Caco-2 (cell line): ENCODE measurements at regions not wholly inside any gene's neighbourhood (a gene's known extent, or its start where the extent isn't known, plus 50 kb on each side); places are given as distances from the start of the nearest gene placed in this dataset.

ENCODE experiments used
- BruUV-seq: library from RNA; stranded (reverse); fragments of 400-500 nt; replicated peaks from 2 replicates; lab custom pipeline; 2021; lab: Mats Ljungman, UMichigan
- CTCF ChIA-PET: fragments of 300-600 bp; sonication (Branson Sonifier 250); formaldehyde crosslinking; loops from one replicate; lab custom pipeline; 2022; ENCODE audit warnings: antibody characterized with exemption; lab: Charles Lee
- POLR2A ChIA-PET: fragments of 300-600 bp; sonication (Branson Sonifier 250); formaldehyde crosslinking; loops from one replicate; lab custom pipeline; 2022; ENCODE audit warnings: antibody characterized with exemption; lab: Charles Lee
- DNase-seq, 2 experiments: peaks; one replicate each; pipeline versions ENCODE4 v3.0.0 to v3.0.0-alpha.2; 2020 to 2022
- H3K27me3 ChIP-seq: replicated peaks from 2 replicates; pipeline ENCODE4 v1.6.0; 2011; ENCODE audit warnings: low read length; ENCODE audit not compliant: control insufficient read depth, insufficient read depth
- H3K36me3 ChIP-seq: 2 replicates; pipeline ENCODE4 v1.5.1; 2011; ENCODE audit warnings: low read length; ENCODE audit not compliant: control insufficient read depth, insufficient read depth
- H3K4me1 ChIP-seq: fragments of 250-450 bp; sonication (Bioruptor Pico); 2 replicates; pipeline ENCODE4 v1.5.1; 2020; ENCODE audit warnings: mild to moderate bottlenecking
- H3K4me3 ChIP-seq: 2 replicates; pipeline ENCODE4 v1.5.1; 2011; ENCODE audit warnings: low read depth, mild to moderate bottlenecking, control low read depth, low read length
- H3K9me3 ChIP-seq: fragments of 250-450 bp; sonication (Bioruptor Pico); 2 replicates; pipeline ENCODE4 v1.5.1; 2020; ENCODE audit warnings: mild to moderate bottlenecking, moderate library complexity
- H3K27ac Mint-ChIP-seq: one replicate; pipeline ENCODE4 v1.8.0; 2022; ENCODE audit warnings: mixed read lengths; ENCODE audit not compliant: unreplicated experiment
- H3K27me3 Mint-ChIP-seq: one replicate; pipeline ENCODE4 v1.8.0; 2022; ENCODE audit warnings: mixed read lengths; ENCODE audit not compliant: insufficient read depth, unreplicated experiment
- H3K36me3 Mint-ChIP-seq: one replicate; pipeline ENCODE4 v1.8.0; 2022; ENCODE audit warnings: mild to moderate bottlenecking, mixed read lengths; ENCODE audit not compliant: insufficient read depth, unreplicated experiment
- H3K4me1 Mint-ChIP-seq: one replicate; pipeline ENCODE4 v1.8.0; 2022; ENCODE audit warnings: low read depth, mixed read lengths; ENCODE audit not compliant: unreplicated experiment
- H3K4me3 Mint-ChIP-seq: one replicate; pipeline ENCODE4 v1.8.0; 2022; ENCODE audit warnings: mild to moderate bottlenecking, moderate library complexity, mixed read lengths; ENCODE audit not compliant: unreplicated experiment
- H3K9me3 Mint-ChIP-seq: one replicate; pipeline ENCODE4 v1.8.0; 2022; ENCODE audit warnings: mixed read lengths; ENCODE audit not compliant: unreplicated experiment
- CTCF ChIP-seq, 2 experiments: fragments of 200-600 bp in 1 of 2; IDR thresholded peaks; 1 replicate in 1 of 2; 2 replicates in 1 of 2; pipeline versions ENCODE4 v1.5.1 to v1.8.0; 2011 to 2022; ENCODE audit warnings: antibody characterized with exemption in 1 of 2, control low read depth in 1 of 2, inconsistent platforms in 1 of 2, low read depth in 1 of 2, low read length in 1 of 2, mild to moderate bottlenecking in 1 of 2, moderate library complexity in 1 of 2; ENCODE audit not compliant: insufficient read depth in 1 of 2, severe bottlenecking in 1 of 2, unreplicated experiment in 1 of 2
- intact Hi-C: fragments of 100-400 bp; cut with micrococcal nuclease; formaldehyde crosslinking; loops from one replicate; pipeline ENCODE4 v1.10.0; 2022; ENCODE audit not compliant: unreplicated experiment

GRCh38 chr7:32204361-32205018, 134.3 kb upstream of the PDE1C start:
- no peaks in the 10 kb centered on the region for H3K4me1 Mint-ChIP-seq
- ChIA-PET CTCF (interaction anchor here (0.7 to 1.3 kb wide), 4 partner anchors 88 to 460 kb away, joined by 3 to 22 read pairs (median 3); no protein-coding TSS in a partner anchor), POLR2A (no interaction called here)
- no peak overlapping the region for H3K4me3 Mint-ChIP-seq
- peak; percentile 77 to 84 for TF ChIP-seq CTCF (IDR thresholded peaks at IDR 0.05; ENCODE audit: insufficient read depth in 1 of 2, low read depth in 1 of 2, low read length in 1 of 2, severe bottlenecking in 1 of 2, unreplicated experiment in 1 of 2)
- H3K27ac Mint-ChIP-seq = no peak overlapping the region
- BruUV-seq = no TSS peak
- H3K9me3 Mint-ChIP-seq = no peaks in the 10 kb centered on the region
- Histone ChIP-seq H3K9me3 (no peaks in the 10 kb centered on the region), H3K4me3 (no peak overlapping the region), H3K36me3 (no peaks in the 10 kb centered on the region), H3K27me3 (no peaks in the 10 kb centered on the region), H3K4me1 (no peaks in the 10 kb centered on the region)
- peaks cover 29% of the 10 kb centered on the region for H3K27me3 Mint-ChIP-seq
- intact Hi-C loops = loop anchor here (1.0 kb wide), 3 partner anchors 165 to 460 kb away; no protein-coding TSS in a partner anchor
- peak; percentile 62 to 67 for DNase-seq
- no peaks in the 10 kb centered on the region for H3K36me3 Mint-ChIP-seq

- Mint-ChIP-seq H3K4me3 (no peak overlapping the region), H3K27me3 (peaks cover 18% of the 10 kb centered on the region), H3K9me3 (no peaks in the 10 kb centered on the region), H3K4me1 (no peaks in the 10 kb centered on the region), H3K36me3 (no peaks in the 10 kb centered on the region), H3K27ac (no peak overlapping the region)
- DNase-seq = no peak
- no TSS peak for BruUV-seq
- ChIA-PET CTCF (no interaction called here), POLR2A (no interaction called here)
- TF ChIP-seq CTCF (IDR thresholded peaks at IDR 0.05; ENCODE audit: insufficient read depth in 1 of 2, low read depth in 1 of 2, low read length in 1 of 2, severe bottlenecking in 1 of 2, unreplicated experiment in 1 of 2) = no peak
- no peaks in the 10 kb centered on the region for H3K36me3 ChIP-seq
- no peaks in the 10 kb centered on the region for H3K27me3 ChIP-seq
- no peak overlapping the region for H3K4me3 ChIP-seq
- intact Hi-C loops = no loop called here
- no peaks in the 10 kb centered on the region for H3K9me3 ChIP-seq
- no peaks in the 10 kb centered on the region for H3K4me1 ChIP-seq
Measured at GRCh38 chr7:32200646-32201045, 130.4 kb upstream of the PDE1C start.

GRCh38 chr7:32194537-32194936, 124.3 kb upstream of the PDE1C start:
- CTCF ChIA-PET = no interaction called here
- H3K9me3 Mint-ChIP-seq = peaks cover 14% of the 10 kb centered on the region
- Histone ChIP-seq H3K27me3 (no peaks in the 10 kb centered on the region), H3K4me1 (no peaks in the 10 kb centered on the region), H3K4me3 (no peak overlapping the region), H3K36me3 (no peaks in the 10 kb centered on the region), H3K9me3 (peaks cover 12% of the 10 kb centered on the region)
- no peak for DNase-seq
- intact Hi-C loops = no loop called here
- H3K27me3 Mint-ChIP-seq = peaks cover 3% of the 10 kb centered on the region
- POLR2A ChIA-PET = no interaction called here
- TF ChIP-seq CTCF (IDR thresholded peaks at IDR 0.05; ENCODE audit: insufficient read depth in 1 of 2, low read depth in 1 of 2, low read length in 1 of 2, severe bottlenecking in 1 of 2, unreplicated experiment in 1 of 2) = no peak
- BruUV-seq = no TSS peak
- no peaks in the 10 kb centered on the region for H3K36me3 Mint-ChIP-seq
- H3K4me3 Mint-ChIP-seq = no peak overlapping the region
- no peaks in the 10 kb centered on the region for H3K4me1 Mint-ChIP-seq
- H3K27ac Mint-ChIP-seq = no peak overlapping the region
